NCI-H146 (cell line): ENCODE measurements at regions not wholly inside any gene's neighbourhood (a gene's known extent, or its start where the extent isn't known, plus 50 kb on each side); places are given as distances from the start of the nearest gene placed in this dataset.

Experiments
- DNase-seq: peaks from one replicate; lab custom pipeline; 2025; lab: John Stamatoyannopoulos, UW

- DNase-seq, result no peak
Measured at GRCh38 chr10:33416209-33416608, 81.7 kb upstream of the NRP1 start.

GRCh38 chr10:33414841-33415240 lies 80.4 kb upstream of the NRP1 start:
- DNase-seq, result no peak

- no peak for DNase-seq
Measured at GRCh38 chr10:33412653-33413361, 78.3 kb upstream of the NRP1 start.

GRCh38 chr10:33412241-33412640 lies 77.8 kb upstream of the NRP1 start:
- no peak for DNase-seq

DNA sequence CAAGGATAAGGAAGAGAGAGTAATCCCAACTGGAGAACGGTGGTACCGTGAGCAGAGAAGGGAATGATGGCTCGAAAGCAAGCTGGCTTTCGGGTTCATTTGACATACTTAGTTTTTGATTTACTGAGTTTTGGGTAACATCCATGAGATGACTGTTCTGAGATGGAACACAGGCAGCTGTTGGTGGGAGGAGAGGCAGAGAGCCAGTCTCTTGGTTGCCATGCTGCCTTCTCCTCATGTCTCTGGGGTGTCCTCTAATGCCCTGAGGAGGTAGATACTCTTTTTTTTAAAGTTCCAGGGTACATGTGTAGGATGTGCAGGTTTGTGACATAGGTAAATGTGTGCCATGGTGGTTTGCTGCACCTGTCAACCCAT lies 76.4 kb upstream of the NRP1 start:
- DNase-seq, result no peak

DNA sequence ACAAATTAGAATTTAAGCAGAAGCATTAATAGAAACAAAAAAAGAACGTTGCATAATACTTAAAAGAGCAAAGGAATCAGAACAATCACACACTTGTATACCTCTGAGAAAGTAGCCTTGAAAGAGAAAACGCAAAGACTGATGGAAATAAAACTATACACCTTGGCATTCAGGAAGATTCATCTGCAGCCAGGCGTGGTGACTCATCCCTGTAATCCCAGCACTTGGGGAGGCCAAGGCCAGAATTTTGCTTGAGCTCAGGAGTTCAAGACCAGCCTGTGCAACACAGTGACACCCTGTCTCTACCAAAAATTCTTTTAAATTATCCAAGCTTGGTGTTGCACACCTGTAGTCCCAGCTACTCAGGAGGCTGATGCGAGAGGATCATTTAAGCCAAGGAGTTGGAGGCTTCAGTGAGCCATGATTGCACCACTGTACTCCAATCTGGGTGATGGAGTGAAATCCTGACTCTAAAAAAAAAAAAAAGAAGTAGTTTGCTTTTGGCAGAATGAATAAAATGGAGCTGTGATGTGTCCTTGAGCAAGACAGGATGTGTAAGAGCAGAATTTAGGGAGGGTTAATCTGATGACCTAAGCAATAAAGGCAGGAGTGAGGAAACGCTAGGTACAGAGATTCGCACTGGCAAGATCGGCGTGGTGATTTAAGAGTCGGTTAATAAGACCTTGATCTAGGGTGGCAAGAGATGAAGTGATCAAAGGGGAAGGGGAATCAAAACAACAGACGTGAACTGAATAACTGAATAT lies 75.8 kb upstream of the NRP1 start:
- DNase-seq, result no peak

GRCh38 chr10:33406596-33406995 lies 72.1 kb upstream of the NRP1 start:
- DNase-seq, result no peak

- no peak for DNase-seq
Measured at GRCh38 chr10:33402220-33403073, 68.0 kb upstream of the NRP1 start.

- DNase-seq, result no peak
Measured at GRCh38 chr10:33401300-33401699, 66.8 kb upstream of the NRP1 start.

DNA sequence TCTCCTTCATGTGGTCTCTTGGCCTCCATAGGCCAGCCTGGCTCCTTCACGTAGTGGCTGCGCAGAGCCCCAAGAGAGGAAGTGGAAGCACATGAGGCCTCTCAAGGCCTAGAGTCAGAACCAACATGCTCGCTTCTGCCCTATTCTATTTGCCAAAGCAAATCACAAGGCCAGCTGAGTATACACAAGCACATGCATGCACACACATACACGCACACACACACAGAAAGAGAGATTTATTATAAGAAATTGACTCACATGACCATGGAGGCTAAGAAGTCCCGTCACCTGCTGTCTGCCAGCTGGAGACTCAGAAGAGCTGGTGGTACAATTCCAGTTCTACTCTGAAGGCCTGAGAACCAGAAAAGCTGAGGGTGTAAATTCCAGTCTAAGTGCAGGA lies 64.3 kb upstream of the NRP1 start:
- peak; percentile 11 for DNase-seq

DNA sequence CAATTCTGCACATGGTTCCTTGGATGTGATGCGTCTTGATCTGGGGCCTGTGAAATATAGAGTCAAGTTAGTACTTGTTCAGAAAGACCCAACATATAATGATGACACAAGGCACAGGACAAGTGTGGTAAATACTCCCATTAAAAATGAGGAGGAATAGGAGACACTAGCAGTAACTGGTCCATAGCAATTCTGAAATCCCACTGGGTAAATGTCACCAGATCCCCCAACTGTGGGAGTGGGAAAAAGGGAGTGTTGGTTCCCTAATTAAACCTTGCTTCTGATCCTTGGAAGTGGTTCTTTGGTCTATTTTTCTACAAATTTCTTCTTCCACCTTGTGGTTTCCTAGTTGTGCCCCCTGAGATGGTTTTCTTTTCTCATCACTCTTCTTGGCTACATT lies 62.5 kb upstream of the NRP1 start:
- DNase-seq, result no peak

- no peak for DNase-seq
Measured at GRCh38 chr10:33396279-33396678, 61.8 kb upstream of the NRP1 start.

- no peak for DNase-seq
Measured at GRCh38 chr10:33395201-33395600, 60.7 kb upstream of the NRP1 start.

GRCh38 chr10:33392706-33393105 lies 58.2 kb upstream of the NRP1 start:
- no peak for DNase-seq

DNA sequence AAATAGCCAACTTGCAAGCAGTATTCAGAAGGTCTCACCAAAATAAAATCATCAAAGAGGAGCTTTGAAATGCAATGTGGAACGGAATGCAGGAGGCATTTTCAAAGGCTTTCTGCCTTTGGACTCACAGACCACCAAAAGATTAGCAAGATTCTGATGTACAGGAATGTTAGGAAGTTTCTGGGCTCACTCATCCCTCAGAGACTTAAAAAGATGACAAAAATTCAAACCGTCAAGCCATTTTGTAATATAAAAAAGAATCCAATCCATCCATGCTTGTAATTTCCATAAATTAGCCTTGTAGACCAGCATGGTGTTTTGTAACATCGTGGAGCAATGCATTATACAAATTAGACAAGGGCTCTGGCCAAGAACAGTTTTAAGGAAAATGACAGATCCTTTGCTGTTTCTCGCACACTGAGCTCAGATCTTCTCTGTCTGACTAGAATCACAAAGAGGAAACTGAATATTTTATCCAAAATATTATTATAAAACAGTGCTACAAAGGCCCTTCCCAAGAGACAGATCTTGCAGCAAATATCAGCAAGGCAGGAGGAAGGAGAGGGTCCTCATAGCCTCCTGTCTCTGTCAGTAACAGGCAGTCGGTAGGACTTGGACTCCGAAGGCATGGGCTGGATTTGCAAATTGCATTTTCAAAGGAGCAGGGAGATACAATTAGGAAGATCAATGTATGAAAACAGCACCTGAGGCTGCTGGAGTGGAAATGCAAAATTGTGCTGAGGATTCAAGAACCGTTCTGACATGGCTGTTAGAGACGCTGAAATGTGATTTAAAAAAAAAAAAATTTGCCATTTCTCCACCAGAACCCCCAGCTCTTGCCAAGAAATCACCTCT lies 57.4 kb upstream of the NRP1 start:
- no peak for DNase-seq

DNA sequence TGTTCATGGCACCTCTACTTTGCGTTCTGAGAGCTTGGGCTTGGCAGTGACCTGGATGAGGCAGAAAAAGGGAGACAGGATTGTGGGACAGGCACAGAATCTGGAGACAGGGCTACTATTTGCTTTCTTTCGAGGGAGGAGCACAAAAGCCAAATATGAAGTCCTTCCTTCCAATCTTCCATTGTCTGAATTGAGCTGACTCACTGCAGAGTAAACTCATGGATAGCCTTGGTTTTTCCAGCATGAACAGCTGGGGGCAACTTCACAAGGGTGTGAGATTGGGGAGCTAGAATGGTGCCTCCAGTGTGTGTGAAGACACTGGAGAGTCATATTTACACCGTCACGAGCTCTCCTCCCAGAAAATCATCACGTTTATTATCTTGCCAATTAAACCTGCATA lies 55.6 kb upstream of the NRP1 start:
- DNase-seq, result no peak

DNA sequence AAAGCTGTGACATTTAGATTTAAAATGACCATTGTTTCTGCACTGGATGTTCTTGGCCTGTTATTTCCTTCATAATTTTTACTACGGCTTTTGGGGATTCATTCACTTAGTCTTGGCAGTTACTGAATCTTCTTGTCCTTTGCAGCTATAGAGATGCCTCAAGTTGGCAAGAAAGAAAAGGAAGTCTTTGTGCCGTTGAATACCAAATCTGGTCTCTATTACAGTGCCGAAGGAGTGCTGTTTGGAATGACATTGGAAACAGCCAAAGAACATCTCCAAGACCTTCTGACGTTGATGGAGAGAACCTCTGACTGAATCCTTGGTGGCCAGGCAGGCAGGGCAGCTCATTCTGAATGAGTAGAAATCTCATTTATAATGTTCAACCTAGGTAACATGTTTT lies 54.3 kb upstream of the NRP1 start:
- no peak for DNase-seq

DNA sequence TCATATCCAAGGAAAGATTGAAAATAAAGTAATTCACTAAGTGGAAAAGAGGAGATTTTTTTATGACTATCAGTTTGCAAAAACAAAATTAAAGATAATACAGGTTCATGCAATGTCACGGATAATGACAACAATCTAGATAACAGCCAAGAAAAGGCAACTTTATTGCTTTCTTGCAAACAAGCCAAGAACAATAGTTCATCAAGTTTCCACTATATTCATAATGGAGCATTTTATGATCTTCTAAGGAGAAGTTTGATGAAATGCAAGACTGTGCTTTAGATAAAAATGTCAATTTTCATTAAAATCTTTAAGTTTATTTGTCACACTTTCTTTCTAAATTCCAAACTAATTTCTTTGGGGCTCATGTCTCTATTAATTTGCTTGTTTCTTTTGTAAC lies 53.9 kb upstream of the NRP1 start:
- no peak for DNase-seq

- no peak for DNase-seq
Measured at GRCh38 chr10:33387720-33388119, 53.3 kb upstream of the NRP1 start.

- no peak for DNase-seq
Measured at GRCh38 chr10:33386926-33387325, 52.5 kb upstream of the NRP1 start.

GRCh38 chr10:33385686-33386085 lies 51.2 kb upstream of the NRP1 start:
- DNase-seq, result peak; percentile 16

DNA sequence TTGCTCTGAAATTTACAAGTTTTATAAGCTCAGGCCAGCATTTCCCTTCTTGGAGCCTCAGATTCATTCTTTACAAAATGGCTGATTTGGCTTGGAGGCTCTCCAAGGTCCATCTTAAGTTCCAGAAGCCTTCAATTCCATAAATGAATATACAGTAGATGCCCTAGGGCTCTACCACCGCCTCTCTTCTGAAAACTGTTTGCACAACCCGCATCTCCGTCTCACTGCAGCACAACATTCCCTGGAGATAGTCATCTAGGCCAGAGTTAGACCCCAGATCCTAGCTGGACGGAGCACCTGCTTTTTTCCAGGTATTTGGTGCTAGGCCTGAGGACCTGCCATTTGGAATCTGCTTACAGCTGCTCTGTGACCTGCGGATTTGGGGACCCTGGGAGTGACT lies 50.5 kb upstream of the NRP1 start:
- no peak for DNase-seq
